Activated CD8-positive, alpha-beta T cell treated with anti-CD3 and anti-CD28 coated beads for 36 hours (primary cell): ENCODE measurements at regions not wholly inside any gene's neighbourhood (a gene's known extent, or its start where the extent isn't known, plus 50 kb on each side); places are given as distances from the start of the nearest gene placed in this dataset.

Experiments
- ATAC-seq: fragments of 200-7000 bp; cut with Tn5 transposase; one replicate; pipeline ENCODE4 v1.10.0; 2021; ENCODE audit warnings: mild to moderate bottlenecking, moderate library complexity
- CTCF ChIA-PET: fragments of 350-600 bp; sonication (Branson Sonifier 250); formaldehyde crosslinking; loops from one replicate; lab custom pipeline; 2021; ENCODE audit warnings: antibody characterized with exemption; lab: Charles Lee
- POLR2A ChIA-PET: fragments of 350-600 bp; sonication (Branson Sonifier 250); formaldehyde crosslinking; loops from one replicate; lab custom pipeline; 2021; ENCODE audit warnings: antibody characterized with exemption; lab: Charles Lee
- DNase-seq: peaks from one replicate; pipeline ENCODE4 v3.0.0-alpha.2; 2020
- H3K27ac Mint-ChIP-seq: one replicate; pipeline ENCODE4 v1.8.0; 2021; ENCODE audit warnings: mild to moderate bottlenecking, mixed read lengths
- H3K27me3 Mint-ChIP-seq: one replicate; pipeline ENCODE4 v1.8.0; 2021; ENCODE audit warnings: mixed read lengths
- H3K36me3 Mint-ChIP-seq: one replicate; pipeline ENCODE4 v1.8.0; 2021; ENCODE audit warnings: low read depth, mixed read lengths
- H3K4me1 Mint-ChIP-seq: one replicate; pipeline ENCODE4 v1.8.0; 2021; ENCODE audit warnings: low read depth, mixed read lengths
- H3K4me3 Mint-ChIP-seq: one replicate; pipeline ENCODE4 v1.8.0; 2021; ENCODE audit warnings: mild to moderate bottlenecking, moderate library complexity, mixed read lengths
- H3K9me3 Mint-ChIP-seq: one replicate; pipeline ENCODE4 v1.8.0; 2021; ENCODE audit warnings: mixed read lengths
- CTCF ChIP-seq: fragments of 200-600 bp; IDR thresholded peaks from one replicate; pipeline ENCODE4 v1.8.0; 2022; ENCODE audit warnings: antibody characterized with exemption, mild to moderate bottlenecking
- intact Hi-C: fragments of 100-400 bp; cut with micrococcal nuclease; formaldehyde crosslinking; loops from one replicate; pipeline ENCODE4 v1.10.0; 2022

DNA sequence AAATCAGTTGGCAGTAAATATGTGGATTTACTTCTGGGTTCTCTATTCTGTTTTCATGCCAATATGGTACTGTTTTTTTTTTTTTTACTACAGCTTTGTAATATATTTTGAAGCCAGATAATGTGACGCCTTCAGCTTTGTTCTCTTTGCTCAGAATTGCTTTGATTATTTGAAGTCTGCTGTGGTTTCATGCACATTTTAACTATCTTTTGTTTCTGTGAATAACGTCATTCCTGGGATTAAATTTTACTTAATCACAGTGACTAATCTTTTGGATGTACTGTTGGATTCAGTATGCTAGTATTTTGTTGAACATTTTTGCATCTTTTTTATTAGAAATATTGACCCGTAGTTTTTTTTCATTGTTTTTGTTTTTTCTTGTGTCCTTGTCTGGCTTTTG, 576.5 kb downstream of the ZNF385D start:
- H3K27ac Mint-ChIP-seq = no peak overlapping the region
- intact Hi-C loops = no loop called here
- H3K9me3 Mint-ChIP-seq = peaks cover 18% of the 10 kb centered on the region
- ChIA-PET CTCF (no interaction called here), POLR2A (no interaction called here)
- H3K4me1 Mint-ChIP-seq = no peaks in the 10 kb centered on the region
- TF ChIP-seq CTCF = no peak
- ATAC-seq (no peak), DNase-seq (no peak)
- no peaks in the 10 kb centered on the region for H3K27me3 Mint-ChIP-seq
- H3K36me3 Mint-ChIP-seq = peaks cover 3% of the 10 kb centered on the region
- H3K4me3 Mint-ChIP-seq = no peak overlapping the region

GRCh38 chr3:21170964-21171363, 580.0 kb downstream of the ZNF385D start:
- Mint-ChIP-seq H3K36me3 (no peaks in the 10 kb centered on the region), H3K4me3 (no peak overlapping the region), H3K27ac (no peak overlapping the region), H3K27me3 (no peaks in the 10 kb centered on the region), H3K4me1 (no peaks in the 10 kb centered on the region), H3K9me3 (peaks cover 11% of the 10 kb centered on the region)
- intact Hi-C loops = no loop called here
- TF ChIP-seq CTCF = no peak
- DNase-seq = no peak
- ATAC-seq = no peak
- ChIA-PET CTCF (interaction anchor here (0.8 to 0.9 kb wide), 2 partner anchors 11 to 131 kb away, joined by 3 to 6 read pairs; no protein-coding TSS in a partner anchor), POLR2A (no interaction called here)

DNA sequence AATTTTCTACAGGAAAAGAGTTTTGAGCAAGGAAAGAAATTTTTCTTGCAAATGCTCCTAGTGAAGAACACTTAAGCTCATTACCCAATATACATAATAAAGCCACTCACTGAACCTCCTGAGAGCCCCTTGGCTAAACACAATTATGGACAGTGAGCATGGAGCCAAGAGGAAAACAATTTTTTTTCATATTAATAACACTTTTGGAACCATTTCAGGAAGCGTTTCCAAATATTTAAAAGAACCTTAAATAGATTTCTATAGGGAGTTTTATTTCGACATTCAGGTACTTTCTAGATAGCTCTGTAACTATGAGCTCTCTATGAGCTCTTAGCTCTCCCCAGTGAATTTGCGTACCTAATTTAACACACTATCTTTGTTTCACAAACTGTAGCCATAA, 581.1 kb downstream of the ZNF385D start:
- no peak for TF ChIP-seq CTCF
- ATAC-seq = no peak
- CTCF ChIA-PET = no interaction called here
- H3K27me3 Mint-ChIP-seq = no peaks in the 10 kb centered on the region
- DNase-seq = no peak
- no peak overlapping the region for H3K4me3 Mint-ChIP-seq
- no peak overlapping the region for H3K27ac Mint-ChIP-seq
- intact Hi-C loops = no loop called here
- no peaks in the 10 kb centered on the region for H3K4me1 Mint-ChIP-seq
- peaks cover 12% of the 10 kb centered on the region for H3K9me3 Mint-ChIP-seq
- no peaks in the 10 kb centered on the region for H3K36me3 Mint-ChIP-seq
- POLR2A ChIA-PET = no interaction called here

- DNase-seq (no peak), ATAC-seq (no peak)
- CTCF ChIA-PET = no interaction called here
- POLR2A ChIA-PET = no interaction called here
- TF ChIP-seq CTCF = no peak
- H3K4me1 Mint-ChIP-seq = no peaks in the 10 kb centered on the region
- H3K4me3 Mint-ChIP-seq = no peak overlapping the region
- H3K9me3 Mint-ChIP-seq = peaks cover 8% of the 10 kb centered on the region
- intact Hi-C loops = no loop called here
- no peaks in the 10 kb centered on the region for H3K36me3 Mint-ChIP-seq
- H3K27me3 Mint-ChIP-seq = no peaks in the 10 kb centered on the region
- H3K27ac Mint-ChIP-seq = no peak overlapping the region
Measured at GRCh38 chr3:21168471-21168870, 582.5 kb downstream of the ZNF385D start.

DNA sequence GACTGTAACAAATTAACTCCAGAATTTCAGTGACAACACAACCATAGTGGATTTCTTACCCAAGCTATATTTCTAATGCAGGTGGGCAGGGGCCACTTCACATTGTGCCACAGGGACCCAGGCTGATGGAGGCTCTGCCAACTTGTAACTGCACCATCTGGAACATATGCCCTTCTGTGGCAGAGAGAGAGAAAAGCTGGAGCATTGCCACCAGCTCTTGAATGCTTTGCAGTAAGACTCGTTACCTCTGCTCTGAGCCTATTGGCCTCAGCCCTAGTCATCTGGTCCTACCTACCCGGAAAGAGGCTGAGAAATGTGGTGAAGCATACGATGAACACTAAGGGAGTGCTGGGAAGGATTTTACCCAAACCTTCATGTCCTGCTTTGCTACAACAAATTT, 587.1 kb downstream of the ZNF385D start:
- no peak for ATAC-seq
- Mint-ChIP-seq H3K27me3 (no peaks in the 10 kb centered on the region), H3K4me3 (no peak overlapping the region), H3K27ac (no peak overlapping the region), H3K36me3 (no peaks in the 10 kb centered on the region), H3K9me3 (peaks cover 9% of the 10 kb centered on the region), H3K4me1 (no peaks in the 10 kb centered on the region)
- CTCF ChIA-PET = no interaction called here
- POLR2A ChIA-PET = no interaction called here
- TF ChIP-seq CTCF = no peak
- DNase-seq = no peak
- intact Hi-C loops = no loop called here
